DND-41 (cell line): ENCODE measurements at regions not wholly inside any gene's neighbourhood (a gene's known extent, or its start where the extent isn't known, plus 50 kb on each side); places are given as distances from the start of the nearest gene placed in this dataset.

ENCODE experiments used
- ATAC-seq: fragments of 200-7000 bp; cut with Tn5 transposase; 3 replicates; pipeline ENCODE4 v1.9.1; 2021; ENCODE audit warnings: low read depth; ENCODE audit not compliant: insufficient read depth
- DNase-seq: peaks from one replicate; pipeline ENCODE4 v3.0.0-alpha.2; 2020
- H2AFZ ChIP-seq: 2 replicates; pipeline ENCODE4 v1.6.0; 2012; ENCODE audit warnings: low read depth, low read length
- H3K27ac ChIP-seq: 2 replicates; pipeline ENCODE4 v1.5.1; 2012; ENCODE audit warnings: low read length, inconsistent platforms
- H3K27me3 ChIP-seq: fragments of 200-600 bp; sonication (generic); 2 replicates; pipeline ENCODE4 v1.6.0; 2012; ENCODE audit warnings: low read length, mild to moderate bottlenecking, inconsistent platforms; ENCODE audit not compliant: insufficient read depth, poor library complexity
- H3K36me3 ChIP-seq: 2 replicates; pipeline ENCODE4 v1.5.1; 2012; ENCODE audit warnings: low read length, inconsistent platforms; ENCODE audit not compliant: insufficient read depth
- H3K4me1 ChIP-seq: 2 replicates; pipeline ENCODE4 v1.5.1; 2012; ENCODE audit warnings: mild to moderate bottlenecking, low read length; ENCODE audit not compliant: insufficient read depth
- H3K4me2 ChIP-seq: 2 replicates; pipeline ENCODE4 v1.6.0; 2012; ENCODE audit warnings: mild to moderate bottlenecking, moderate library complexity, low read length, inconsistent platforms; ENCODE audit not compliant: insufficient read depth
- H3K4me3 ChIP-seq, 2 experiments: fragments of 200-600 bp in 1 of 2; shearing (Covaris generic) in 1 of 2; 2 replicates each; pipeline ENCODE4 v1.5.1; 2012 to 2016; ENCODE audit warnings: inconsistent platforms in 2 of 2, low read length in 2 of 2, mild to moderate bottlenecking in 2 of 2, low read depth in 1 of 2, moderate library complexity in 1 of 2
- H3K79me2 ChIP-seq: 2 replicates; pipeline ENCODE4 v1.6.0; 2012; ENCODE audit warnings: low read length, inconsistent platforms; ENCODE audit not compliant: insufficient read depth
- H3K9ac ChIP-seq: 2 replicates; pipeline ENCODE4 v1.6.0; 2012; ENCODE audit warnings: low read depth, mild to moderate bottlenecking, inconsistent platforms, low read length, moderate library complexity
- H3K9me3 ChIP-seq: 2 replicates; pipeline ENCODE4 v1.5.1; 2012; ENCODE audit warnings: low read length, moderate library complexity, mild to moderate bottlenecking, inconsistent platforms; ENCODE audit not compliant: insufficient read depth, severe bottlenecking
- H4K20me1 ChIP-seq: 2 replicates; pipeline ENCODE4 v1.6.0; 2012; ENCODE audit warnings: low read length; ENCODE audit not compliant: insufficient read depth
- CTCF ChIP-seq: IDR thresholded peaks from 2 replicates; pipeline ENCODE4 v1.5.1; 2012; ENCODE audit warnings: borderline replicate concordance, low read length, moderate library complexity, mild to moderate bottlenecking; ENCODE audit not compliant: poor library complexity, severe bottlenecking; ENCODE audit errors: extremely low read depth
- EZH2 ChIP-seq: IDR thresholded peaks from 3 replicates; pipeline ENCODE4 v1.6.1; 2012; ENCODE audit warnings: borderline replicate concordance, low read depth, mild to moderate bottlenecking, moderate library complexity, low read length, inconsistent platforms; ENCODE audit not compliant: severe bottlenecking

DNA sequence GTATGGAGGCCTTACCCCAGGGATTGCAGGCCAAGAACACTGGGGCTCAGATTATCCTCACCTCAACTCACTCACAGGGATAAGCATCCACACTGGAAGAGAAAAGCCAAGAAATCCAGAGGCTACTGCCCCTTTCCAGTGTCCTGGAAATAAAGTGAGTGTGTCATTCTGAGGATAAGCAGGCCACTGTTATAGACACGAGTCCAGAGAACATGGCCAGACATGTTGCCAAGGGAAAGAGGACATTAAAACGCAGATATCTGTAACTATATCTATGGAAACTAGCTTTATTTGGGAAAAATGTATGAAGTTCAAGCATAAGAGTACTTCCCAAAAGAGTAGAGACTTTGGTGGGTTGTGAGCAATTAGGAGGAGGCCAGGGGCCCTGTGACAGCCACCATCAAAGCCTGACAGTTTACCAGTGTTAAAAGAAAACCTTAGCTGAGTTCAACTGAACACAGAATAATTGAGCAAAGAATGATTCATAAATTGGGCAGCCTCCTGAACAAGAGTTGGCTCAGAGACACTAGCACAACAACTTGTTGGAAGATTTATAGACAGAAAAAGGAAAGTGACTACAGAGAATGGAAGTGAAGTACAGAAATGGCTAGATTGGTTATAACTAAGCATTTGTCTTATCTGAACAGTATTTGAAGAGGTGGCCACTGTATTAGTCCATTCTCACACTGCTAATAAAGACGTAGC lies 1222.2 kb downstream of the STIM2 start:
- DNase-seq = no peak
- no peak overlapping the region for H2AFZ ChIP-seq
- no peak overlapping the region for H3K9ac ChIP-seq
- H3K79me2 ChIP-seq = no peaks in the 10 kb centered on the region
- no peaks in the 10 kb centered on the region for H4K20me1 ChIP-seq
- H3K36me3 ChIP-seq = no peaks in the 10 kb centered on the region
- no peak overlapping the region for H3K4me2 ChIP-seq
- no peaks in the 10 kb centered on the region for H3K4me1 ChIP-seq
- H3K9me3 ChIP-seq = peaks cover 7% of the 10 kb centered on the region
- H3K4me3 ChIP-seq = no peak overlapping the region
- no peaks in the 10 kb centered on the region for H3K27me3 ChIP-seq
- H3K27ac ChIP-seq = no peak overlapping the region
- TF ChIP-seq EZH2 = no peak
- no peak for TF ChIP-seq CTCF
- no peak for ATAC-seq

- Histone ChIP-seq H3K4me3 (no peak overlapping the region), H3K27ac (no peak overlapping the region), H3K9ac (no peak overlapping the region), H3K4me1 (no peaks in the 10 kb centered on the region), H2AFZ (no peak overlapping the region), H3K27me3 (no peaks in the 10 kb centered on the region), H4K20me1 (no peaks in the 10 kb centered on the region), H3K36me3 (no peaks in the 10 kb centered on the region), H3K9me3 (no peaks in the 10 kb centered on the region), H3K79me2 (no peaks in the 10 kb centered on the region), H3K4me2 (no peak overlapping the region)
- DNase-seq (no peak), ATAC-seq (no peak)
- TF ChIP-seq CTCF = no peak
- TF ChIP-seq EZH2 = no peak
Observed at GRCh38 chr4:28092610-28093009, 1232.0 kb downstream of the STIM2 start.

DNA sequence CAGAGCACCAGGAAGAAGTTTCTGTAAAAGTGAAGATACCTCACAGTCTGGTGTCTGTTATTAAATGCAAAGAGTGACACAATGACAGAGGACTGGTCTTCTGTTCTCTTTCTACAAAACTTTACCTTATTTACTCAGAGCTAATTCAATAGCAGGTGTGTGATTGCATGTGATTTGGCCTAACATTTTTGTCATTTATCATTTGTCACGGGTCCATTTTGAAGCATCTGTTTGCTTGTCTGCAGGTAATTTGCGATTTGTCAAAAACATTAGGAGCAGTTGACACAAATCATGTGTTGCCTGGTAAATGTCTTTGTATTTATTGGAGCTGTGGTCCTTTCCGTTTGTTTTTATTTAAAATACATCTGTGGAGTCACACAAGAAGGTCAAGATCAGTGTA lies 1232.4 kb downstream of the STIM2 start:
- Histone ChIP-seq H3K4me2 (no peak overlapping the region), H3K4me1 (no peaks in the 10 kb centered on the region), H3K9ac (no peak overlapping the region), H3K27ac (no peak overlapping the region), H4K20me1 (no peaks in the 10 kb centered on the region), H3K9me3 (no peaks in the 10 kb centered on the region), H2AFZ (no peak overlapping the region), H3K36me3 (no peaks in the 10 kb centered on the region), H3K4me3 (no peak overlapping the region), H3K79me2 (no peaks in the 10 kb centered on the region), H3K27me3 (no peaks in the 10 kb centered on the region)
- no peak for DNase-seq
- TF ChIP-seq CTCF (no peak), EZH2 (no peak)
- no peak for ATAC-seq

DNA sequence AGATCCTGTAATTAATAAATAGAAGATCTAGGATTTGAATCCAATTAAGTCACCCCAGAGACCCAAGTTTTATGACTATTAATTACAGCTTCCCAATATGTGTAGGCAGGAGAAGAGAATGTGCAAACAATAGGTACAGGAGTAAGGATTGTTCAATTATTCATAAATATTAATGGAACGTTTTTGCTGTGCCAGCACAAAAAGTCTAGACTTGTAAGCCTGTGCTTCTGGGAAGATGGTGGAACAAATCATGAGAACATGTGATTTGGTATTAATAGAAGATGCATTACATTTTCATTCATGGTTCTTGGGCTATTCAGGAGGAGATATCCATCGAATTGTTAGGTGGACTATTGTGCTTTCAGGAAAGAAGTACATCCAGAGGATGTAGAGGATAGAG lies 1240.9 kb downstream of the STIM2 start:
- Histone ChIP-seq H3K27me3 (no peaks in the 10 kb centered on the region), H3K79me2 (no peaks in the 10 kb centered on the region), H3K4me3 (no peak overlapping the region), H3K4me1 (no peaks in the 10 kb centered on the region), H4K20me1 (no peaks in the 10 kb centered on the region), H3K4me2 (no peak overlapping the region), H2AFZ (no peak overlapping the region), H3K36me3 (no peaks in the 10 kb centered on the region), H3K27ac (no peak overlapping the region), H3K9ac (no peak overlapping the region), H3K9me3 (no peaks in the 10 kb centered on the region)
- ATAC-seq (no peak), DNase-seq (no peak)
- TF ChIP-seq EZH2 (no peak), CTCF (no peak)
